NCI-H526 treated with DMSO at 0.1 percent for 48 hours (cell line): ENCODE measurements at regions not wholly inside any gene's neighbourhood (a gene's known extent, or its start where the extent isn't known, plus 50 kb on each side); places are given as distances from the start of the nearest gene placed in this dataset.

ENCODE experiments used
- DNase-seq: peaks from one replicate; lab custom pipeline; 2025; lab: John Stamatoyannopoulos, UW

GRCh38 chr18:78150590-78150989 is 829.0 kb upstream of the SALL3 start:
- no peak for DNase-seq

- DNase-seq: no peak
Observed at GRCh38 chr18:78151234-78151633, 828.4 kb upstream of the SALL3 start.

DNA sequence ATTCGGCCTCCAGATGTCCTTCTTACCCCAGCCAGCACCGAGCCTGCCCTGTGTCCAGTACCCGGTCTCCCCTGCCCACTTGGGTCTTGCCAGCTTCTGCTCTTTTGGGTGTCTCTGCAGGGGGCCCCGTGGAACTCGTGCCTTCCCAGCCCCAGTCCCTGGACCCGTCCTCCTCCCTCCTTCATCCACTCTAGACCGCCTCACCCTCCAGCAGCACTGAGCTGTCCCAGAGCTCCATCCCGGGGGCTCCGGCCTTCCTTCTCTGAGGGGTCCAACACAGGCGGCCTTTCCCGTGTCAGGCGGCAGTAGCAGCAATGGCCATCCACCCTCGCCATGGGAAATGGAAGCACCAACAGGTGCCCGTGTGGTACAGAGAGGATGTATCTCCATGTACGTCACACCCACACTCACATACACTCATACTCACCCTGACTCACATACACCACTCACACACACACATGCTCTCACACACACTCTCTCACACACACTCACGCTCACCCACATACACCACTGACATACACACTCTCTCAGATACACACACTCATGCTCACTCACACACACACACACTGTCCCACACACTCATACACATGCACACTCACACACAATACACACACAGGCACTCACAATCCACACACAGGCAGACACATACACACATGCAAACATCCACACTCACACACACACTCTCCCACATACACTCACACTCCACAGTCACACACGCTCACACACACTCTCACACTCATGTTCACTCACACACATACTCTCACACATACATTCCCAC is 827.5 kb upstream of the SALL3 start:
- no peak for DNase-seq

DNA sequence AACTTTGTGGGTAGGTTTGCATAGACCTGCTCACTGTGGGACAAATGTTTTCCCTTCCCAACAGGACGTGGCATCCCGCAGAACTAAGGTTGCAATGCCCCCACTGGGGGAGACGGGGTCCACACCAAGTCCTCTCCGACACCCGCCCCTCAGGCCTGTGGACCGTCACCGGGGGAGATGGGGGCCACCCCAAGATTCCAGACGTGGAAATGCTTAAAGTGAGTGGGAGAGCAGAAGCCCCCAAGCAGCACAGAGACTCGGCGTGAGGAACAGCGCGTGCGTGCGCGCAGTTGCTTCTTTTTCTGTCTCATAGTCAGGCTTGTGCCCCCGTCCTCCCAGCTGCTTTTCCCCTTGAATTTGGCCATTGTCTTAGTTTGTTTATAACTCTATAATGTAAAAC is 826.3 kb upstream of the SALL3 start:
- no peak for DNase-seq

DNA sequence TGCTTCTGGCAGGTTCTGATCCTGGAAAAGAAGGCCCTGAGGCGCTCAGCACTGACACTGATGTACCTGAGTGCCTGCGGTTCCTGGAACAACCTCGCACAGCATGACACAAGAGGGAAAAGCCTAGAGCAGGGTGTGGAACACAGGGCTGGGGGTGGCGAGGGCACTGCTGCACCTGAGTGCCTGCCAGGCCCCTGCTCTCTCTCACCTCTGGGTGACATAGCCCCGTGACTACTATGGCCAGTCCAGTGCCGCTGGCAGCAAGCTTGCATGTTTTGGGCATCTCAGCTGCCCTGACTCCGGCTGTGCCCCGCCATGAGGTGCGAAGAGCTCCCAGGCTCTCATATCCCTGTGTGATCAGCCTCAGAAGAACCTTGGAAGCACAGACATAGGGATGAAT is 825.2 kb upstream of the SALL3 start:
- no peak for DNase-seq

- DNase-seq: no peak
Observed at GRCh38 chr18:78154853-78155252, 824.8 kb upstream of the SALL3 start.

- DNase-seq: no peak
Observed at GRCh38 chr18:78156466-78156865, 823.2 kb upstream of the SALL3 start.

- DNase-seq: no peak
Observed at GRCh38 chr18:78158943-78159342, 820.7 kb upstream of the SALL3 start.

- DNase-seq: no peak
Observed at GRCh38 chr18:78159397-78159796, 820.2 kb upstream of the SALL3 start.

DNA sequence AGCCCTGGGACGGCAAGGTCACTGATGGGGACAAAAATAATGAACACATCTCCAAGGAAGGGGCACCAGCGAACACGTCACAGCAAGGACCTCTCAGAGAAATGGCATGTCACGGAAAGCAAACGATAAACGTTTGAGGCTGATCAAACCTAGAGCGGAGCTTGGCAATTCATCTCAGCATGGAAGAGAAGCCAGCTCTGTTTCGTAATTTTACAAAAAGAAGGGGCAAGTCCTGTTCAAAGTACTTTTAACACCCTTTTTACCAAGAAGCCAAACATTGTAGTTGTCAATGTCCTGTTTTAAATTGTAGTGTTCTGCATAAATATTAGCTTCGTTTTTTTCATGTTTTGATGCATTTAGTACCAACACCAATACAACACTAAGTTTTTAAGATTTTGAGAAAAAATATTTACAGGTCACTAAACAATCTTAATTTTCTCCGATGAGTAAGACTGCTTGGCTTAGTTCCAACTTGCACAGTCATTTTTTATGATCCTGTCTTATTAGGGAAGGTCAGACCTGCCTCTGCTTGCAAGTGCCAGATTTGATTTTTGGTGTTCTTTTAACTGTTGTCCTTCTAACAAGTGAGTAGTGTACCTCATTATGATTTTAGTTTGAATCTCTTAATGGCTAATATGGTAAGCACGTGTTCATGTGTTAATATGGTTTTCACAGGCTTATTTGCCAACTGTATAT is 818.5 kb upstream of the SALL3 start:
- no peak for DNase-seq

DNA sequence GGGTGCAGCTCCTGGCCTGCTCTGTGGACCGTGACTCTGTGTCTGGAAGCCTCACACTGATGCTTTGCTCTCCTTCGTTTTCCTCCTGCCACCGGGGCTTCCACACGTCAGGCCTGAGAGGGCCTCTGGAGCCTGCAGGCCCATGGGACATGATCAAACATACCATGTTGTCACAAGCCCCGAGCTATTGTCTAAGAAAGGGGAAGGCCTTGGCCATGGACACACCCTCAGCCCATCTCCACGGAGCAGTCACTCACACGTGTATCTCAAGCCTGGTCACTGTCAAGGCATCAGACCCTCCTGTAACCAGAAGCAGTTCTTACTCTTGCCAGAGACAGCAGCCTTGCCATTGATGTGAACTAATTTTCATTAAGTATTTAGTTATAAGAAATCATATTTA is 814.1 kb upstream of the SALL3 start:
- no peak for DNase-seq

DNA sequence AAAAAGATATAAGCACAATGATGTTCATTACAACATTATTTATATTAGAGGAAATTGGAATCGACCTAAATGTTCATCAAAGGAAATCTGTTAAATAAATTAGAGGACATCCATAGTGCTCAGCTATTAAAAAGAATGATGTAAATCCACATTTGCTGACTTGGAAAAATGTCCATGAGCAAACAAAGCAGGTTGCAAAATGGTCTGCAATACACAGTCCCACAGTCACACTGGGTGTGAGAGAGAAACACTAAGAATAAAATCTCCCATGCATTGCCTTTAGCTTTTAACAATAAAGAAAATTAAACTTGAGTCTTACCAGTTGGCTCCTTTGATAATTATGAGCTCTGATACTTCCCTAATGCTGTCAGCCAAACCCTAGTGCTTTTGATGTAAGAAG is 811.1 kb upstream of the SALL3 start:
- DNase-seq: no peak

- DNase-seq: no peak
Observed at GRCh38 chr18:78169174-78169864, 810.3 kb upstream of the SALL3 start.

- DNase-seq: no peak
Observed at GRCh38 chr18:78171954-78172353, 807.7 kb upstream of the SALL3 start.

GRCh38 chr18:78174737-78175136 is 804.9 kb upstream of the SALL3 start:
- DNase-seq: no peak

- DNase-seq: no peak
Observed at GRCh38 chr18:78178812-78179211, 800.8 kb upstream of the SALL3 start.

GRCh38 chr18:78180741-78181140 is 798.9 kb upstream of the SALL3 start:
- DNase-seq: no peak

DNA sequence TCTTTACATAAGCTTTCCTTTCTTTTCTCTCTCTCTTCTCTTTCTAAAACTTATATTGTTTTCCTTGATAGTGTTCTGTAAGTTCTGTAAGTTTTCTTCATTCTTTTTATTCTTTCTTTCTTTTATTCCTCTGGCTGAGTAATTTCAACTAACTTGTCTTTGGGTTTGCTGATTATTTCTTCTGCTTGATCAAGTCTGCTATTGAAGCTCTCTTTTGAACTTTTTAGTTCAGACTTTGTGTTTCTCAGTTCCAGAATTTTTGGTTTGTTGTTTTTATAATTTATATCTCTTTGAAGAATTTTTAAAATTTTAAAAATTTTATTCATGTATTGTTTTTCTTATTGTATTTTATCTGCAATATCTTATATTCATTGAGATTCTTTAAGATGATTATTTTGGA is 795.8 kb upstream of the SALL3 start:
- DNase-seq: no peak

- DNase-seq: no peak
Observed at GRCh38 chr18:78191276-78191675, 788.3 kb upstream of the SALL3 start.

- DNase-seq: no peak
Observed at GRCh38 chr18:78192054-78192453, 787.6 kb upstream of the SALL3 start.

DNA sequence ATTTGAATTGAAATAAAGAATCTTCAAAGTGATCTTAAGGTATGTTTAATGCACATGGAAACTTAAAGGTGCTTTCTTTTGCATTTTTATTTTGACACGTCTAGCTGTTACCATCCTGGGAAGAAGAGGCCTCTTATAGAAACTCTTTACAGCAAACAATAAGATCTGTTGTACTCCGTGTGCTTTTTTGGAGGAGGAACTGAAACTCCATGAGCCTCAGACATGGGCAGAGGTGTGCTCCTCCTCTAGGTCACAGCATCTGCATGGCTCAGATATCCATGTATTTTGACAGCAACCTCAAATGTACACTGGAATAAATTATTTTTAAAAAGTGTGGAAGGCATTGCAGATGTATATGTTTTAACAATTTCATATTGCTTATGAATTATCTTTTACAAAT is 783.3 kb upstream of the SALL3 start:
- no peak for DNase-seq

DNA sequence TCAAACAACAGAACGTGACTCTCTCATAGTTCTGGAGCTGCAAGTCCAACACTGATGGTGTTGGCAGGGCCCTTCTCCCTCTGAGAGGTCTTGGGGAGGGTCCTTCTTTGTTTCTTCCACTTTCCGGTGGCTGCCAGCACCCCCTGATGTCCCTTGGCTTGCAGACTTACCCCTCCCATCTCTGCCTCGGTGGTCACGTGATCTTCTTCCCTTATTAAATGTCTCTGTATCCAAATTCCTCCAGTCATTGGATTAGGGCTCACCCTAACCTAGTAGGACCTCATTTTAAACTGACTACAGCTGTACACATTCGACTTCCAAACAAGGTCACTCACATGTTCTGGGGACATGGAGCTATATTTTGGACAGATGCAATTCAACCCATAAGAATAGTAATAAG is 780.6 kb upstream of the SALL3 start:
- DNase-seq: no peak

DNA sequence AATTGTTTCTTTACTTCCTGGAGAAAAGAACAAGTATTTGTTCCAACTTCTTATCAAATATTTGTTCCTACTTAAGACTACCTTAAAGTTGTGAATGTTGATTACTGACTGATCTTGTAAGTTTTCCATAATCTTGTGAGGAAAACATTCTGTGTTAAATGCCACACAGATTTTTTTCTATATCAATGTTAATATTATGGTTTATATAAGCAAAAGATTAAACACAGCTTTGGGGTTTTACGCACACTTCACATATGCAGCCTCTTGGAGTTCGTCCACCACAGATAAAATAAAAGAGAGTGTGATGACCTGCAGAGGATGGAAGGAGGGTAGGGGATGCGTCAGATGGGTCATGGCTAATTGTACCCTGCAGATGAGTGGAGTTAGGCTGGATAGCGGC is 780.0 kb upstream of the SALL3 start:
- no peak for DNase-seq
